Urinary bladder (tissue), 3 donors: ENCODE measurements at regions not wholly inside any gene's neighbourhood (a gene's known extent, or its start where the extent isn't known, plus 50 kb on each side); places are given as distances from the start of the nearest gene placed in this dataset.
"Not testable (repeated sequence)": the region's sequence is repeated elsewhere in the genome, so short reads cannot be mapped to it uniquely, and the experiment has no call there.

Source experiments
- DNase-seq: peaks from one replicate; pipeline ENCODE4 v3.0.0-alpha.2; 2015; ENCODE audit errors: extremely low spot score
- H3K27ac ChIP-seq: one replicate; pipeline ENCODE4 v1.5.1; 2013; ENCODE audit warnings: low read depth, mild to moderate bottlenecking, moderate library complexity
- H3K36me3 ChIP-seq: one replicate; pipeline ENCODE4 v1.6.1; 2013; ENCODE audit warnings: mild to moderate bottlenecking, moderate library complexity; ENCODE audit not compliant: insufficient read depth
- H3K4me1 ChIP-seq: one replicate; pipeline ENCODE4 v1.6.1; 2013; ENCODE audit warnings: mild to moderate bottlenecking, moderate library complexity; ENCODE audit not compliant: insufficient read depth
- H3K4me3 ChIP-seq: one replicate; pipeline ENCODE4 v1.5.1; 2013; ENCODE audit warnings: low read depth, low read length
- WGBS: extraction: QIAGEN DNeasy Blood & Tissue Kit; methylation state at CpG from one replicate; pipeline ENCODE4 v1.1.7; 2013; 5-methylcytosine and 5-hydroxymethylcytosine counted together
- donor health status: healthy with polysubstance abuse.
- donor health status: healthy.

DNA sequence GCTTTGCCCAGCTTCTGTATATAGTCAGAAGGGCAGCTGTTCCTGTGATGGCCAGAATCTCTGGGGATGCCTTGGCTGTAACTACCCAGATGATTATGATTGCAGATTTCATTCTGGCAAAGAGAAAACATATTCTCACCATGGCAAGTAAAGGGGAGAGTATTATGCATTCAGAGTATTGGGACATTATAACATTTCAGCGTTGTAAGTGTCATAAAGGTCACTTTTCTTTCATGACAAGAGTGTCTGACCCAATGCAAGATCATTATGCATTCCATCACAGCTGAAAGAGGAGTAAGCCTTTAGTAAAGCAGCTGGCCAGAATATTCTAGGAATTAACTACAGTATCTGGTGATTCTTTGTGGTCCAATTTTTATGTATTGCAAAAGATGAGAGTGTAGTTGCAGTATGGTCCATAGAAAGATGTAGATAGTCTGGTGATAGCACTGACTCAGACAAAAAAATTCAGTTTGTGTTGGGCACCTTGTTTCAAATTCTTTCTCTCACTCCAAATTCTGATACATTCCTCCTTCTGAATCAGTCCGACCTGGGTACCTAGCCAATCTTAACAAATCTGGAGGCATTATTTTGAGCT lies 2366.3 kb downstream of the PCDH7 start:
- no peak for DNase-seq

DNA sequence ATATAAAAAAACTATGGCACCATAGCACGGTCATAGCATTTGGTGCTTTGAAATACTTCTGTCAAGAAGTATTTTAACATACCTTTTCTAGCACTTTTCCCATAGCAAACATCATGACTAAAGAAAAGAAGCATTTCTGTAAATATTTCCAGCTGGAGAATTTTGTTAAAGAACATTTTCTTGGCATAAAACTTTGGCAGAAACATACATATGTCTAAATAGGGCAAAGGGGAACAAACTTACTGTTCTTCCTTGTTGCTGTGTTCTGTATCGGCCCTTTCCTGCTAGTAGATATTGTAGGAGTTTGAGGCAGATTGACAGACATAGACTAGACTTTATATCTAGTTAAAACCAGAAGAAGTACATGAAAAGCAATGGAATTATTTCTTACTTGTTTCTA lies 2368.5 kb downstream of the PCDH7 start:
- Histone ChIP-seq H3K4me1 (no peaks in the 10 kb centered on the region), H3K27ac (no peak overlapping the region), H3K4me3 (no peak overlapping the region), H3K36me3 (no peaks in the 10 kb centered on the region)
- DNase-seq, result no peak
- WGBS, result 60% methylated on average over 2 of the region's 2 CpGs

More for the DNA sequence above, 2366.3 kb downstream of the PCDH7 start:
- H3K4me1 ChIP-seq, result no peaks in the 10 kb centered on the region
- no peak overlapping the region for H3K27ac ChIP-seq
- H3K4me3 ChIP-seq, result no peak overlapping the region
- no peaks in the 10 kb centered on the region for H3K36me3 ChIP-seq
- WGBS, result 67% methylated on average over 2 of the region's 2 CpGs

DNA sequence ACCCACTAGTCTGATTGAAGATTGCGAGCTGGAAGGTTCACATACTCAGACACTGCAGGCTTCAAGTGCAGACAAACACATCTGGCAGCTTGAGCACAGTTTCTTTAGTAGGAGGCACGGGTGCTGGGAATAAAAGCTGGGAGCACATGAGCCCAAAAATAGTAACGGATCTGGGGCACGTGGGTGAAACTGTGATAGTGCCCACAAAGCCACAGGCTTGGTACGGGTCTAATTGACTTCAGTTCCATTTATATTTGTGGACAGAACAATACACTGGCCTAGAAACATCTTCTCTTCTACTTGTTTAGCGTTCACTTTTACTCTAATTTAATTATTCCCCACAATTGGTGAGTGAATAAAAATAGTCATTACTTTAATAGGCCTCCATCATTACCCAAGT lies 2370.7 kb downstream of the PCDH7 start:
- Histone ChIP-seq H3K36me3 (no peaks in the 10 kb centered on the region), H3K4me1 (no peaks in the 10 kb centered on the region), H3K27ac (no peak overlapping the region), H3K4me3 (no peak overlapping the region)
- no peak for DNase-seq
- WGBS, result 91% methylated on average over 6 of the region's 6 CpGs

DNA sequence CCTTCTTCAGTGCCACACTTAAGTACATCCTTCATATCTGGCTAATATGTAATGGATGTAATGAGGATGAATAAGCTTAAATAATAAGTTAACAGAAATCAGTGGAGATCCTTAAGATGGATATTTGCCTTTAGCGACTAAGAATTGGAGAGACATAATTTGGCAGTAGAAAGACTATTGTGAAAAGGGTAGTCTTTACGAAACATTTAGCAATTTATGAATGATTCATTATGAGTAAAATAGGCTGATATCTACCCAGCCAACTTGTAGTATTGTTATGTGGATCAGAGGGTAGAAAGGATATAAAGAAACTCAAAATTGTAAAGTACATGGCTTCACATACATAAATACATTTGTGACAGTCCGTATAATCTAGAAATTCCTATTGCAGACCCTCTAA lies 2371.8 kb downstream of the PCDH7 start:
- 94% methylated on average over 3 of the region's 3 CpGs for WGBS

DNA sequence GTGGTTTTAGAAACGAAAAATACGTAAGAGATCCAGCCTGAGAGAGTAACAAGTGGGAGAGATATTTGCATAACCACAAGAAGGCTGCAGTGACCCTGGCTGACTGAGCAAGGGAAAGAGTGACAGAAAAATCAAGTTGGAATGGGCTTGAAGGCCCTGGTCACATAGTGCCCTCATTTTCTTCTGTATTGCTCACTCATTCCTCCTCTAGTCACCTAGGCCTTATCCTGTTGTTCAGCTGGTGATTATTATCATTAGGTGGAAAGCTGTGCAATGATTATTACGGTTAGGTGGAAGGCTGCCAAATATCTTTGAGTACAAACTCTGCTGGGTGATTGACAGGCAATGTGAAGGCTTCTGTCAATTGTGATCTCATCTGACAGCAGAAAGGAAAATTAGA lies 2384.1 kb downstream of the PCDH7 start:
- DNase-seq, result no peak
- 70% methylated on average over 3 of the region's 3 CpGs for WGBS
- Histone ChIP-seq H3K36me3 (no peaks in the 10 kb centered on the region), H3K27ac (no peak overlapping the region), H3K4me1 (no peaks in the 10 kb centered on the region), H3K4me3 (no peak overlapping the region)

More for the DNA sequence above, 2371.8 kb downstream of the PCDH7 start:
- no peaks in the 10 kb centered on the region for H3K4me1 ChIP-seq
- no peaks in the 10 kb centered on the region for H3K36me3 ChIP-seq
- H3K27ac ChIP-seq, result no peak overlapping the region
- H3K4me3 ChIP-seq, result no peak overlapping the region
- no peak for DNase-seq

DNA sequence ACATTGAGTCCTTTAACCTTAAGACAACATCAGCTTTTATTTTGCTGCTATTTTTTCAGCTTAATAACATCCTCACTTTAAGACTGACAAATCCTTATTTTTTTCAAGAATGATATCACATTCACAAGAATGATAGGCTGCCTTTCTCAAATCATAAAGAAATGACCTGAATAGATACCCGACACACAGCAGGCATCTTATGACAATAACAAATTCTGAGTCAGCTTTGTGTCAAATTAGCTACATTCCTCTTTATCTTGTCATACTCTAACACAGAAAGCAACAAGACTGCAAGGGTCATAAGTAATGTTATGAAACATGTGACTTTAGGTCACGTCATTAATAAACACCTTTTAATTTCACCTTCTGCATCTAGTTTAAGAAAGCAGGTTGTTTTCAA lies 2387.6 kb downstream of the PCDH7 start:
- DNase-seq, result no peak
- Histone ChIP-seq H3K36me3 (no peaks in the 10 kb centered on the region), H3K27ac (no peak overlapping the region), H3K4me1 (no peaks in the 10 kb centered on the region), H3K4me3 (no peak overlapping the region)
- 89% methylated on average over 2 of the region's 2 CpGs for WGBS

DNA sequence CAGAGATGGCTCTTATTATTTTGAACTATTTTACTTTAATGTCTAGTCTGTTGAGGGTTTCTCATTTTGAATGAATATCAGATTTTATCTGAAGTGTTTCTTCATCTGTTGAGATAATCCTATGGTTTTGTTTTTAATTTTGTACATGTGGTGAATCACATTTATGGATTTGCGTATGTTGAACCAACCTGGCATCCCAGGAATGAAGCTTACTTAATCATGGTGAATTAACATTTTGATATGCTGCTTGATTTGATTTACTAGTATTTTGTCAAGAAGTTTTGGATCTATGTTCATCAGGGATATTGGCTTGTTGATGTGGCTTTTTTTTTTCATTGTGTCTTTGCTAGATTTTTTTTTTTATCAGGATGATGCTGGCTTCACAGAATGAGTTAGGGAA lies 2390.9 kb downstream of the PCDH7 start:
- 89% methylated on average over 1 of the region's 1 CpG for WGBS
- Histone ChIP-seq H3K36me3 (no peaks in the 10 kb centered on the region), H3K4me3 (no peak overlapping the region), H3K27ac (no peak overlapping the region), H3K4me1 (no peaks in the 10 kb centered on the region)
- no peak for DNase-seq

DNA sequence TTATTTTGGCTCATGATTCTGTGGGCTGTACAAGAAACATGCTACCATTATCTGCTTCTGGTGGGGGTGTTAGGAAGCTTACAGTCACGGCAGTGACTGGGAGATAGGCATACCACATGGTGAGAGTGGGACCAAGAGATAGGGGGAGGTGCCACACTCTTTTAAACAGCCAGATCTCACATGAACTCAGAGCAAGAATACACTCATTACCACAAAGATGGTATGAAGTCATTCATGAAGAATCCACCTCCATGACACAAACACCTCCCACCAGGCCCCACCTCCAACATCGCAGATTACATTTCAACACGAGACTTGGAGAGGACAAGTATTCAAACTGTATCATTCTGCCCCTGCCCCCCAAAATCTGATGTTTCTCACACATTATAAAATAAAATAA lies 2396.7 kb downstream of the PCDH7 start:
- no peak overlapping the region for H3K4me3 ChIP-seq
- no peaks in the 10 kb centered on the region for H3K4me1 ChIP-seq
- H3K27ac ChIP-seq, result no peak overlapping the region
- no peaks in the 10 kb centered on the region for H3K36me3 ChIP-seq
- DNase-seq, result no peak
- 88% methylated on average over 3 of the region's 3 CpGs for WGBS

DNA sequence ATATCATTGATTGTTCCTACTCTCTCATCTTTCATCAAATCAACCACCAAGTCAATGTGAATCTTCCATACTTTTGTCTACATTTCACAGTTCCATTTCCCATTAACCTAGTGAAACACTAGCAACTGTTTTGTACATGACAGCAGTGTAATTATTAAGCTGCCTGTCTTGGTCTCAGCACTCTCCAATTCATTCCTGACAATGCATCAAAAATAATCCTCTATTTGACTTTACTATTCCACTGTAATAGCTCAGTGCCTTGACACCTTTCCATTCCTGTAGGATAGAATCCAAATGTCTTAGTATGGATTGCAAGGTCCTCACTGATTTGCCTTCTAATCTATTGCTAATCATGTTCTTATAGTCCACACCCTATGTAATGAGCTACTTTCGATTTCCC lies 2405.8 kb downstream of the PCDH7 start:
- WGBS, result 92% methylated on average over 1 of the region's 1 CpG
- no peak overlapping the region for H3K4me3 ChIP-seq
- H3K4me1 ChIP-seq, result no peaks in the 10 kb centered on the region
- H3K36me3 ChIP-seq, result no peaks in the 10 kb centered on the region
- no peak overlapping the region for H3K27ac ChIP-seq
- DNase-seq, result no peak

DNA sequence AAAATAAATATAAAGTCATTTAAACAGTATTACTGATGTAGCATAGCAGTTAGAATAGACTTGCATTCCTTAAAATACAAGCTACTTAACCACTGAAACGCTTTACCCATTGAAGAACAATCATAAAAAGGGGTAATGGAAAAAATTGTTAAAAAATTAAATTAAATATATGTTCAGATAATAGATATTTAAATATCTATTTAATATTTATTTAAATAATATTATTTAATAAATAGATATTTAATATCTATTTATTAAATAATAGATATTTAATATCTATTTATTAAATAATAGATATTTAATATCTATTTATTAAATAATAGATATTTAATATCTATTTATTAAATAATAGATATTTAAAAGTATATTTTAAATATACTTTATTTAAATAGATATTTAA lies 2410.5 kb downstream of the PCDH7 start:
- not testable (repeated sequence) for H3K27ac ChIP-seq, DNase-seq, H3K4me3 ChIP-seq, H3K4me1 ChIP-seq, H3K36me3 ChIP-seq
- WGBS, result 95% methylated on average over 1 of the region's 1 CpG

DNA sequence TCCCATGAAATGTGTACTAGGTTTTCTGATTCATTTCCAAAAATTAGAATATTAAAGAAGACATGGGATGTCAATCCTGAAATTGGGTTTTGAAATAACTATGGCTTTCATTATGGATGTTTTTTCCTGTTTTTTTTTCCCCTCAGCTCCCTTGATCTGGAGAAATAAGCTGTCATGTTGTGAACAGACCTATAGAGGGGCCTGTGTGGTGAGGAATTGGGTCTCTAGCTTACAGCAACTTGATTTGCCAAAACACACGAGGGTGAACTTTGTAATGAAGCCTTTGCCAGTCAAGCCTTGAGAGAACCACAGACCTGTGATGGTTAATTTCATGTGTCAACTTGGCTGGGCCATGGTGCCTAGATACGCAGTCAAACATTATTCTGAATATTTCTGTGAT lies 2413.6 kb downstream of the PCDH7 start:
- no peak for DNase-seq
- Histone ChIP-seq H3K27ac (no peak overlapping the region), H3K4me3 (no peak overlapping the region), H3K36me3 (no peaks in the 10 kb centered on the region), H3K4me1 (no peaks in the 10 kb centered on the region)
- WGBS, result 63% methylated on average over 2 of the region's 2 CpGs

DNA sequence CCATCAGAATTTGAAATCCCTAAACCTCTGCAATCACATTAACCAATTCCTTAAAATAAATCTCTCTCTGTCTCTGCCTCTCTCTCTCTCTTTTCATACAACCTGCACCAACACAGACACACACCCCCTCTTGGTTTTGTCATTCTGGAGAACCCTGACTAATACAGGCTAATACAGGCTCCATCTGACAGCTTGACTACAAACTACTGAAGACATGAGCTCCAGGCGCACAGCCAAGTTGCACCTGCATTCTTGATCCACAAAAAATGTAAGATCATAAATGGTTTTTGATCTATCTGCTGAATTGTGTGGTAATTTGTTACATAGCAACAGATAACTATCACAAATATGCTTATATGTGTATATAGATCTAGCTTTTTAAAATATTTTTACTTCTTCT lies 2414.2 kb downstream of the PCDH7 start:
- no peak for DNase-seq
- no peak overlapping the region for H3K27ac ChIP-seq
- WGBS, result 91% methylated on average over 1 of the region's 1 CpG

DNA sequence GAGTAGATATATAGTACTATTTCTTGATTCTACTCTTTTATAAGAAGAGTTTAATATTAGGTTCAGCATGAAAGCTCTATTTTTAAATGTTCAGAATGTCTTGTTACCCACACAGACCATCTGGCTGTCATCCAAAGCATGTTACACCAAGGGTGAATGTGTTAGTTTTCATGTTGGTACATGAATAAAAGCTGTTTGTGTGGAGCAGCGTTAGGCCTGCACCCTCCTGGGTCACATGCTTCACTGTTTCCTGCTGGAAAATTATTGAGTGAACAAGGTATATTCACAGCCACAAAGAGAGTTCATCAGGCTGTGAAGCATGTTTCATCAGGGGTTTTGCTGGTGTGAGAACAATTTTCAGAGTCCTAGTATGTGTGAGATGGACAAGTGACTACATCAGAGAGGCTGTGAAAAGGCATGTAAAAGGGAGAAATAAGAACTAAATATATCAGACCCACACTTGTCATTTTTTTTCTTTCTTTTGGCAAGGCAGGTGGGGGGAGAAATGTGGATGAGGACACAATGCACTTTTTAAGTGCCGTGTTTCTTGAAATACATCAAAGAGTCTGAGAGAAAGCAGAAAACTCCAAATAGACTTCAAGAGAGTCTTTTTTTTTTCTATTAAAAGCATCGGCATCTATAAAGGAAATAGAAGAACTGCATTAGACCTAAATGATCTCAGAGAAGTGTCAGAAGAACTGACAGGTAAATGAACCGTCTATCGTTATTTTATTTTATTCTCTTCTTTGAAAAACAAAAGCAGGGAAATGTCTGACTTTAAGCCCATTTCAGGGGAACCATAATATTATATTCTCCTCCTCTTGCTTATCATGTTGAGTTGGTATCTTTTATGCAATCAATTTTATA lies 2429.7 kb downstream of the PCDH7 start:
- no peak overlapping the region for H3K4me3 ChIP-seq
- DNase-seq, result peak; percentile 23
- WGBS, result 83% methylated on average over 5 of the region's 5 CpGs

More for the DNA sequence above, 2414.2 kb downstream of the PCDH7 start:
- Histone ChIP-seq H3K36me3 (no peaks in the 10 kb centered on the region), H3K4me1 (no peaks in the 10 kb centered on the region), H3K4me3 (no peak overlapping the region)

DNA sequence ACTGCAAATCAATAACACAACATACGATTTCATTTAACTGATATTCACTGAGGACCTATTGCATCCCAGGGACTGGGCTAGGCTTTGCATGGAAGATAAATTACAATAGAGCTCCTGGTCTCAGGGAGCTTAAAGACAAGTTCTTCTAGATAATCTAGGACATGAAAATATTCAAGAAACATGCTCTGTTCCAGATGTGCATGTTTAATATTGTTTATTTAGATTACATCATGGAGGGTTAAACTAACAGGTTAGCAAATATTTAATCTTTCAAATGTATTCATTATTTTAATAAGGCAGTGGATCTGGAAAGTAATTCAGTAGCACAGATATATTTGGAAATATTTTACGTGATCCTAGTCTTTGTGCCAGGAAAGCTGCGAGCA lies 2430.3 kb downstream of the PCDH7 start:
- no peak for DNase-seq
- 56% methylated on average over 3 of the region's 3 CpGs for WGBS

More for the DNA sequence above, 2429.7 kb downstream of the PCDH7 start:
- no peaks in the 10 kb centered on the region for H3K36me3 ChIP-seq
- H3K27ac ChIP-seq, result no peak overlapping the region
- peaks cover 1% of the 10 kb centered on the region for H3K4me1 ChIP-seq

More for the DNA sequence above, 2430.3 kb downstream of the PCDH7 start:
- Histone ChIP-seq H3K36me3 (no peaks in the 10 kb centered on the region), H3K27ac (no peak overlapping the region), H3K4me3 (no peak overlapping the region), H3K4me1 (peaks cover 1% of the 10 kb centered on the region)
